T-helper 2 cell (primary cell): ENCODE measurements at regions not wholly inside any gene's neighbourhood (a gene's known extent, or its start where the extent isn't known, plus 50 kb on each side); places are given as distances from the start of the nearest gene placed in this dataset.
"Not testable (repeated sequence)": the region's sequence is repeated elsewhere in the genome, so short reads cannot be mapped to it uniquely, and the experiment has no call there.

Experiments used
- DNase-seq, 5 experiments: peaks; one replicate each; pipeline versions ENCODE4 v3.0.0 to v3.0.0-alpha.2; 2012 to 2022

DNA sequence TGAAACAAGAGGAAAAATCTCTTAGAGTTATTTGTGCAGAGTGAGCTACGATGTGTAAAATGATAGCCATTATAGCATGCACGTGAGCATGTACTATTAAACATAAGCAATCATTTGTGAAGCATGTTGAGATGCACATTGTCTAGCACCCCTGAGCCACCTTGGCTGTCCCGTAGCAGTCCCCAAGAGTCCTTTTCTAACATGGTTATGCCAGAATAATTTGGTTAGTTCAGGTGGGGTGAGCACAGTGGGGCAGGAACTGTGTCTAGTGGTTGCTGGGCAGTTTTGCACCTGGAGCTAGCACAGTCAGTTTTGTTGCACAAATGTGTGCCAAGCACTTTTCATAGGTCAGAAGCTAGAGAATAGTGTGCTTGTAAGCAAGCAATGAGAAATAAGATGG, 809.8 kb downstream of the RNF144A start:
- peak in 1 of 5 experiments; percentile 81 for DNase-seq

DNA sequence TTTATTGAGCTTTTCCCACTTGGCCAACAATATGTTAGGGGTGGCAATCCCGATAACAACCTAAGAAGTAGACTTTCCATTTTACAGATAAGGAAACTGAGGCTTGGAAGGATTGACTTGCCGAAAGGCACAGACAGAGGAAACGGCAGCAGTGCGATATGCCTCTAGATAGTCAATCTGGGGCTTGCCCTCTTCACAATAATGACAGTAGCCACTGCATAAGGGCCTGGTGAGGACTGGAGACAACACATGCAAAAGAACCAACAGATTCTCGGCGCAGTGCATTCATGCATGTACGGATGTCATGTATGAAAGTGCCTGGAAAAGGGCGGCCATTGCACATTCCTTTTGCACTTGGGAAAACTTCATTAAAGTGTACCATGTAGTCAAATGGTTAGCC, 811.2 kb downstream of the RNF144A start:
- peak in 1 of 5 experiments; percentile 54 for DNase-seq

DNA sequence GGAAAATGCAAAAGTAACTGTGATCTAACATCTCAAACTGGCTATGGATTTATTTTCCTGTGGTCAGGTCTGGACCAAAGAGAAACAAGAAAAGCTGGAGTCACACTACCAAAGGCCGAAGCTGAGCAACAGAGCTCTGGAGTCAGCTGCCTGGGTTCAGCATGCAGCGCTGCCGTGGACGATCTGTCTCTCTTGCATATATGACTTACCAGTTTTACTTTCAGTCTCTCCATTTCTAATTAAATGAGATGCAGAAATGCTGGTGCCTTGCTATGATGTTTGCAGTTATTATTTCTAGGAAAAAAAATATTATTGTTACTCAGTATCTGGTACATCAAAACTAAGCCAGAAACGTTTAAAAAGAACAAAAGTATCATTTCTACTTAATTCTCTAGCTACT, 813.2 kb downstream of the RNF144A start:
- peak in 1 of 5 experiments; percentile 65 for DNase-seq

DNA sequence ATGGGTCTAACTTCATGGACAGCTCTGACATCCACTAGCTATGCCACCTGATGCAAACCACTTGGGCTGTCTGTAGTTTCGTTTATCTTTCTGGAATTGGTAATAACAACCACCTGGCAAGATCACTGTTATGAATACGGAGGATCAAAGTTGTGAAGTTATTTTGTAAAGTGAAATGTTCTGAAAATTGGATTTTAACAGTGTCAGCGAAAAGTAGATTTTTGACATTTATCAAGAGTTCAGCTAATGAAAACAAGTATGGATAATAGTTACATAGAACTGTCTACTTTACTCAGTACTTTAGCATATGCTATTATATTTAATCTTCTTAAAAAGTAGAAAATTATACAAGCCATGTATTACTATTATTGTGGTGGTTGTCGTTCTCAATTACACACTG, 813.8 kb downstream of the RNF144A start:
- DNase-seq, result no peak

DNA sequence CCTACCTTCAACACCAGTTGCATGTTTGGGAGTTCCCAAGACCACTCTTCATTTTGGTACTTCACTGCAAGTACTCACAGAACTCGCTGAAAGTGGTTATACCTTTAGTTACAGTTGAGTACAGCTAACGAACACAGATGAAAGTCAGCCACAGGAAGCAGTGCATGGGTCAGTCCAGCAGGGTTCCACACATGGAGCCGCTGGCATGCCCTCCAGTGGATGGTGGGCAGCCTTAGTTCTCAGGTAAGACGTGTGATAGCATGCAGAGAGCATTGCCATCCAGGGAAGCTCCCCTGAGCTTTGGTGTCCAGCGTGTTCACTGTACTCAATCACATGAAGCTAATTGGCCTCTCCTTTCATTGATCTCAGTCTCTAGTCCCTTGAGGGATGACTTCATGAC, 815.3 kb downstream of the RNF144A start:
- DNase-seq, result no peak

DNA sequence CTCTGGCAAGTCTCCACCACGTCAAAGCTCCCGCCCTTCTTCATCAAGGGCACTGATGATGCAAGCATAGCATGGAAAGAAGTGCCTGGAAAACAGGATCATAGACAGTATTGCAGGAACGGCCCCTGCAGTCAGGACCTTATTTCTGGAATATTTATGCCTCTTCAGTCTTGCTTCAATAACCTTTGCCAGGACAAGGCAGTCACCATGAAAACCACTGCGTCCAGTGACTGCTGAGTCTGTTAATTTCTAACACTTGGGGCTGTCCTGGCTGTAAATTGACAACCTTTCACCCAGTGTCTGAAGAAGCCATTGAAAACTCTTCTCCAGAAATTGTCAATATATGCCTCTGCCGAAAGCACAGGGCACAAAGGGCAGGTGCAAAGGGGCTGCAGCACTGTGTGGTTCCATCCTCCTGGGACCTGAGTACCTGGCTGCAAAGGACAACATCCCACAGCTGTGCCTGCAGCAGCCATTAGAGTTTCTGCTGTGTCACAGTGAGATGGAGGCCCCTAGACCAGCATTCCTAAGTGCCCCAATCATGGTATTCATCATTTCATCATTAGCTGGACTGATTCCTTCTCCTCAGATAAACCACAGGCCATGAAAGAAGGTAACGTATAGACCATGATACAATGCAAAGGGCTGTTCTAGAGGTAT, 819.6 kb downstream of the RNF144A start:
- DNase-seq, result no peak

DNA sequence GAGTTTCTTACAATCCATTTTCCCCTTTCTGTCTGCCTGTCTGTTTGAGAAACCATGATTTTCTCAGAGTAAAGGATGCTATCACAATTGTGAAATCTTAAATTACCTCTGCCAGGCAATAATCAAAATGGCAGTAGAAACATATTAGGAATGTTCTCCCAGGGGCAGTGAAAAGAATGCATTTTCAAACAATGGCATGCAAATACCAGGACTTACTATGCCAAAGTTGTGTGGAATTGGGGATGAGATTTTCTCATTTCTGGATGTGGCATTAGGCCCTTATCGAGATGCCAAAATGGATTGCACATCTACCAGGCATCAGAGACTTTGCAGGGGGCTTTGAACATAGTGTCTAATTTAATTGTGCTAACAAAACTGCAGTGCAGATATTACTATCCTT, 821.4 kb downstream of the RNF144A start:
- no peak for DNase-seq

DNA sequence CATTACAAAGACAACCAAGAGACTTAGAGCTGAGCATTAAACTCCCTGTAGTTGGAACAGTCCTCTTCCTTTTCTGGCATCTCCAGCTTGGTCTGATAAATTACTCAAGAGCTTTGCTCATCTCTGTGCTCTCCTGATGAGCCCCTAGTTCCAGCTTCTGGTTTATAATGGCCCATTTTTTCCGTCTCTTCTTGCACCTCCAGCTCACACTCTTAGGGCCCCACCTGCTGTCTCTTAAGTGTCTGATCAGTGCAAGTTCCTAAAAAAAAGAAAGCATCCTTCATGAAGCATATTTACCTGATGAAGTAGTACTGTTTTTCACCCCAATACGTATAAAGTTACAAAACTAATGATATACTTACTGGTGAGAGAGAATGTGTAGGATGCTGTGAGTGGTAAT, 822.9 kb downstream of the RNF144A start:
- DNase-seq, result no peak

DNA sequence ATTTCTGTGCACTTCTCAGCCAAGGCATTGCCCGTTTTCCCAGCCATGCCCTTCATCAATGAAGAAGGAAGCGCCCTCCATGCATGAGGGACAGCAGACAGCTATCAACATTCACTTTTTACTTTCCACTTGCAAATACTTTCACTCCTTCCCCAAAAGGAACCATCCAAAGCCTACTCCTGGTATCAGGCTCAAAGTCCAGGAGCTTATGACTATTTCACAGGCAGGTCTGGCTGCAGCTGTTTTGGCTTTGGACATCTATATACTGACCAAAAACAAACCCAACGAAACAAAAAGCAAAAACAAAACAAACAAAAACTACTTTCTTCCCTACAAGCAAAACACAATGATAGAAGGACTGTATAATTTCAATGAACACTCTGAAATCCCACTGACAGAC, 825.1 kb downstream of the RNF144A start:
- no peak for DNase-seq

DNA sequence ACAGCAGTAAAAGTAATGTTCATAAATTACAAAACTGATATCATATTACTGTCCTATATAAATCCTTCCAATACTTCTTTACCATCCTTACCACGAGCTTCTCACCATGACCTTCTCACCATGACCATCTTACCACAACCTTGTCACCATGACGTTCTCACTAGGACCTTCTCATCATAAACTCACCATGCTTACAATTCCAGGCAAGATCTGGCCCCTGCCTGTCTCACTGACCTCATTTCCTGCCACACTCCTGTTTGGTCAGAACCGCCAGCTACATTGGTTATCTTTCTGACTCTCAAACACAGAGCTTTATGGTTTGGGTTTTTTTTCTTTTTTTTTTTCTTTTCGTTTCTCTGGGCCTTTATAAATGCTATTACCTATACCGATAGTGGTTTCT, 827.6 kb downstream of the RNF144A start:
- peak in 2 of 5 experiments; percentile 74 to 92 for DNase-seq

DNA sequence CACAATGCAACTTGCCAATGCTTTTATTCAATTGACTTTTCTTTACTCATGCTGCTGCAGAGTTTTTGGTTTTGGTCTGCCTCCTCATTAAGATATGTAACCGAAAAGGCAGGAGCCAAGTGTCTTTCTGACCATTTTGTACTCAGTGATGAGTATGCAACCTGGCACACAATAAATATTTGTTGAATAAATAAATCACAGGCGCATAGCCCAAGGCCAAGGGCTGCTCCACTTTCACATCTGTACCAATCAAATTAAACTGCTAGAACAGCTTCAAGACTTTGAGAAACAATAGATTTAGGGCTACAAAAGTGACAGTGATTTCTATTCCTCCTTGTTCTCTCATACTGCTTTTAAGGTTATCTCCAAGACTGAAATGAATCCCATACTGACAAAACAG, 828.2 kb downstream of the RNF144A start:
- DNase-seq, result no peak

DNA sequence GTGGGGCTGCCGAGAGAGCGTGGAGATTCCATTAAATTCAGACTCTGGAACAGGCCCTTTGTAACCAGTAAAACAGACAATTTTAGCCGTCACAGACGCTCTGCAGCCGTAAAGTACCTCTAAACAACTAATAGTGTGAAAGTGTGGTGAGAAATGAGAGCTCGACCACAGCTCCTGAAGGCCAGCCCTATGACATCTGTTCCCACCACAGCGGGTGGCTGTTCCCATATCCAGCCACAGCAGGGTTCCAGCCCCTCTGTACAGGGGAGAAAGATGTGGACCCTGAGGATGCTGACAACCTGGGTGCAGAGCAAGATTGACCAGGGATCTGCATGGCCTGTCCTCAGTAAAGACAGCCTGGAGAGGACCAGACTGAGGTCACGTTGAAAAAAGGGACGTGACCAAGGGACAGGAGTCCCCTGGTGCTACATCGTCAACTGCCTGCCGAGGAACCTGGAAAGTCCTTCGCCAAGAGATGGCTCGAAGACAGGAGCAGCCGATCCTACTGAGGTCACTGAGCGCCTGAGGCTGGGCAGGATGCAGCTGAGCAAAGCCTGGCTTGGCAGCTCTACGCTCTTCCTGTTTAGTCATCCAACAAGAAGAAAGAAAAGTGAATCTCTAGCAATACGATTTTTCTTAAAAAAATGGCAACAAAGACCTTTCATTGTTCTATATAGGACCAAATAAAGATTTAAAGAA, 831.7 kb downstream of the RNF144A start:
- peak in 1 of 5 experiments; percentile 62 for DNase-seq

DNA sequence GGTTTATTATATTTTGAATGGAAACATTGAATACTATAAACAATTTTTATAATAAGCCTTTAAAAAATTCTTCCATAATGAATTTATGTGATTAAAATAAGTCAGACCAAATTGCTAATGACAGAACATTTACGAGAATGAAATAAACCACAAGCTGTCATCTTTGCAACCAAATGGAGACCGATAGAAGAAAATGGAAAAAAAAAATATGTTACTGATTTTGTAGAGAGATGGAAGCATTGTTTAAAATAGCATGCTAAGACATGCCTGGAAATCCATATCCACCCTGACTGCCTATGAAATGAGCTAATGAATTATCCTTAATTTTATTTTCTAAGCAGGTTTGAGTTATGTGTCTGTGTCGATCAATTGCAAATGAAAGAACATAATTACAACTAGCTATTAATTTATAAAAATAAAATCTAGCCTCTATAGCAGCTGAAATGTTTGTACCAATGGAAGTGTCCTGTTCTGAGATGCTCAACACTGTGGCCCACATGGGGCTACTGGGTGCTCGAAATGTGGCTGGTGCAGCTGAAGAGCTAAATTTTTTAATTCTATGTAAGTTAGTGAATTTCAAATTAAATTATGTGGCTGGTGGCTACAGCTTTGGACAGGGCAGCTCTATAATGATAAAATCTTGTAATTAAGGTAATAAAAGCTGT, 832.8 kb downstream of the RNF144A start:
- no peak for DNase-seq

DNA sequence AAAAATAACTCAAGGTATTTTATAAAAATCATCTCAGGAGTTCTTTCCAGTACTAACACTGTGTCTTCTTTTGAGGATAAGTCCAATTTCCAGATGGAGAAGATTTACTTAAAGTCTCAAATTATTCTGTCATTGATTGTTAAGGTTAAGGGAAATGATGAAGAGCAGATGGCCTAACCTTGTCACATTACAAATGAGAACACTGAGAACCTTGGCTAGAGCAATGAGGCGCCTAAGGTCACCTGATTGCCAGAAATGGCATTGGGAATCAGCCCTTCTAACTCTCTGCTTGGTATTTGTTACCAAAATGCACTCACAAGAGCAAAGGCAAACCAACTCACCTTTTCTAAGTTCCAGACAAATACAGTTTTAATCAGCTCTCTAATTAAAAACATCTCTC, 835.1 kb downstream of the RNF144A start:
- DNase-seq, result no peak

DNA sequence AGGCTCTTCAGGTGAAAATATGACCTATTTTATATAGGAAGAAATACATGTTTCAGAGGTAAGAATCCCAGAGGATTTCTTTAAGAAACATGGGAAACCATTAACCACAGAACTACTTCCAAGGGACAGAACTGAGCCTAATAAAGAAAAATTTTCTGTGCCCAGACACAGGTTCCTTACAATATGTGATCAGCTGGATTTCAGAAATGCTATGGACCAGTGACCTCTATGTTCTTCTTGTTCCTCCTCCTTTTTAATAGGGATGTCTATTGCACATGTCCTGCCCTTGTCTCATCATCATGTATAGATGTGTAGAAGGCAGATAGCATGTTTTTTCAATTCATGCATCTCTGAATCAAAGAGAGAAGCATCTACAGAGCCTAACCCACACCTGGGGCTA, 836.6 kb downstream of the RNF144A start:
- no peak for DNase-seq

DNA sequence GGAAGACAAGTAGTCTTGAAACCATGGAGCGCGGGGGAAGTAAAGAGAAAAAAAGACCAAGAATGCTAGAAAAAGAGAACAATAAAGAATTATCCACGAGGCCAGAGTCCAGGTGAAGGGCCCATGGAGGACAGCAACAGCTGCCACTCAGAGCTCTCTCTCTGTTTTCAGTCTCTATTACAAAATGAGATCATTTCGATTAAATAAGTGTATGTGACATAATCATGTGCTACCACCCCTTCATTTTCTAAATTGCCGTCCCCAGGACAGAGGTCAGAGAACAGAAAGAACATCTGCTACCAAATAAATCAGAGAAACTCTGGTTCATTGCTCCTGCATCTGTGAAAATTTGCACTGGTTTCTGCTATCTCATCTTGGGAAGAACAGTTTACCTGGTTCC, 838.7 kb downstream of the RNF144A start:
- no peak for DNase-seq

DNA sequence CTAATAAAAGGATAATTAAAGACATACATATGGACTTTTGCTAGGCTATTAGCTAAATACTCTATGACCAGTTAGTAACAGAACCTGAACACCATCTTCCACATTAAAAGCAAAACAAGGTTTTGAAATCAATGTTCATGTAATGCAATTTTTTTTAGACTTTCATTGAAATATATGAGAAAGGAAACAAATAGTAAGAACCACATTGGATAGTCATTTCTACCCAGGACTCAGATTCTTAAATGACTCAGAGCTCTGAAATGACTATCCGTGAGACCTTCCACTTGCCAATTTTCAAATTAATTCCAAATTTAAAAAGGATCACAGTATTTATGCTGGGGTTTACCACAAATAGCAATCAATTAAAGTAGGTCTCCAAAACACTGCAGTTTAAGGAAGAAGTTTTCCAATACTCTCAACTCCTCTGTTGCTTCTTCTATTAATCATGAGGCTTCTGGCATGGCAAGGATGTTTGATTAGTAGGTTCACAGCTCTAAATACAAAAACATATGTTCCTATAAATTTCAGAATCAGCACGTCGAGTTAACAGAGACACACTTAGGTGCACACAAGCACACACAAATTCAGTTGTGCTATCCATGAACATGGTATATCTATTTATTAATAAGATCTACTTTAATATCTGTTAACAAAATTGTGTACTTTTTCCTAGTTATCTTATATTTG, 841.0 kb downstream of the RNF144A start:
- peak in 1 of 5 experiments; percentile 83 for DNase-seq

DNA sequence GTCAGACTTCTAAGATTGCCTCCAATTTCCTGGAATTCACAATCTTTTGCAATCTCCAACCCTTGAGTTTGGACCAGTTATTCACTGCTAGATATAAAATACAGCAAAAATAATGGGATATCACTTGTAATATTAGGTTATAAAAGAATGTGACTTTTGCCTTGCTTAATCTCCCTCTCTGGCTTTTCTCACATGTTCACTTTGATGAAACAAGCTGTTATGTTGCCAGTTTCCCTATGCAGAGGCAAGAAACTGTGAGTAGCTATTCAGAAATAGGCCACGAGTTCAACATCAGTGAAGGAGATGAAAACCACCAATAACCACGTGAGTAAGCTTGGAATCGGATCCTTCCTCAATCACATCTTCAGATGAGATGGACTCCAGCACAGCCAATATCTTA, 842.7 kb downstream of the RNF144A start:
- no peak for DNase-seq

DNA sequence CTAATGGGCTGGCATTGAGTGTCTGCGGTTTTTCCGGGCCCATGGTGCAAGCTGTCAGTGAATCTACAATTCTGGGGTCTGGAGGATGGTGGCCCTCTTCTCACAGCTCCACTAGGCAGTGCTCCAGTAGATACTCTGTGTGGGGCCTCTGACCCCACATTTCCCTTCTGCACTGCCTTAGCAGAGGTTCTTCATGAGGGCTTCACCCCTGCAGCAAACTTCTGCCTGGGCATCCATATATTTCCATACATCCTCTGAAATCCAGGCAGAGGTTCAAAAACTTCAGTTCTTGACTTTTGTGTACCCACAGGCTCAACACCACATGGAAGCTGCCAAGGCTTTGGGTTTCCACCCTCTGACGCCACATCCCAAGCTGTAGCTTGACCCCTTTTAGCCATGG, 846.2 kb downstream of the RNF144A start:
- not testable (repeated sequence) for DNase-seq

DNA sequence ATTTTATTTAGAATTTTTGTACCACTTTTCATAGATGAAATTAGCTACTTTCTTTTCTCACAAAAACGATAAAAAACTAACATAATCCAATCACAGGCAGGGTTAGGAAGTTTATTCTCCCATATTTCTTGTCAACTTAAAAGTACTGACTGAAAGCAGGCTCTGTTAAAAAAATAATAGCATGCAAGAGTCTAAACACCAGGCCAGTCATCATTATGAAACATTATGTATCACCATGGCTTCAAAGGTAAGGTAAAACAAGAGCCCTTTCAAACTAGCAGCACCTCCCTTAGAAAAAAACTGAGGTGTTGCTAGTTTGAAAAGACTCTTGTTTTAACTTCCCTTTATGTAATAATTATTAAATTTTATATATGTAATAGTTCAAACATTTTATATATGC, 848.0 kb downstream of the RNF144A start:
- DNase-seq, result no peak

DNA sequence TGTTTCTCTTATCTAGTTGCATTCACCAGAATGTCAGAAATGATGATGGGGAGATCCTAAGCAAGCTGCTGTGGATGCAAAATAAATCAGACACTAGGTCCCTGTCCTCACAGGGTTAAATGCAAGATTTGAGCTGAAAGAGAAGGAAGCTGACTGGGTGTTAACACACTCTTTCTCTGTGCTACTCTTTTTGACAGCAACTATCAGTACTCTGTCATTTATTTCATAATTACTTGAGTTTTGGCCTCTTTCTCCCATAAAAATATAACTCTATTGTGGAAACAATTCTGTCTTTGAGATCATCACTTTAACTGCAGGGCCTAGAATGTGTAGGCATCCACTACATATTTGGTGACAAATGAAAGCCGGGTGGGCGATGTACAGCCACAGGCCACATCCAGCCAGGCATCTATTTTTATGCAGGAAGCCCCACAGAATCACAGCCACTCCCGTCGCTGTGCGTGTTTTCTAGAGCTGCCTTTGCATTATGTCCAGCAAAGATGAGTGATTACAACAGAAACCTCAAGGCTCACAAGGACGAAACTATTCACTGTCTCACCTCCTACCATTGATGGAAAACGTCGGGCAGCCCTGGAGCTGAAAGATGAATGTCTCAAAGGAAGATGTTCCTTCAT, 849.0 kb downstream of the RNF144A start:
- no peak for DNase-seq

DNA sequence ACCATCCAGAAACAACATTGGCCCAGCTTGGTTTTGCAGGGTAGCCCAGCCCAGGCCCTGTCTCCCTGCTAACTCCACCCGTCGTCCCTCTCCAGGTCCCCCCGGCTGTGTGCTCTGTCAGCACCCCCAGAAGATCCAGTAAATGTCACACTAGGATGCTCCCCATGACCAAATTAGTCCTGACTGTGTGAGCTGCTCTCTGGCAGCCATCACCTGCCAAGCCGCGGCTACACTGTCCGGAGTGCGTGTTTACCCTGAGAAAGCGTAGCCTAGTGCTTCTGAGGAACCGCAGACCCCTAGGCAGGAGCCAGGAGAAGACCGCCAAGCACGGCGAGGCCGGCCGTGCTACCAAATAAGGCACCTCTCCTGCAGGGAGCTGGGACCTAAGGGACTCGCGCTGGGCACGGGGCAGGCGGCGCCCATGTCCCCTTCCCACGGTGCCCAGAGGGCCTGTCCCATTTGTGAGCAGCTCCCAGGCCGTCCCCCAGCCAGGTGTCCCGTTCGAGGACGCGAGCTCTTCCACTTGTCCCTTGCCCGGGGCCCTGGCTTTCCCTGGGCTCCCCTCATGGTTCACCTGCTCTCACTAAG, 849.9 kb downstream of the RNF144A start:
- no peak for DNase-seq

DNA sequence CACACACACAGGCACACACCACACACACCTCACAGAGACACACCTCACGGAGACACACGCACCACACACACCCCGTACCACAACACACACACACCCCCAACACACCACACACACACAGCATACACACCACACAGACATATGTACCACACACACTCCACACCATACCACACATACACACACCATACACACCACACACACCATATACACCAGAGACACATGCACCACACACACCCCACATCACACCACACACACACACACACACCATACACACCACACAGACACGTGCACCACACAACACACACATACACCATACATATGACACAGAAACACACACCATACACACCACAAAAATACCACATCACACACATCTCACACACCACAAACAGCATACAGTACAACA, 850.7 kb downstream of the RNF144A start:
- no peak for DNase-seq
